ENCODE measurements at regions not wholly inside any gene's neighbourhood (a gene's known extent, or its start where the extent isn't known, plus 50 kb on each side); places are given as distances from the start of the nearest gene placed in this dataset.

DNA sequence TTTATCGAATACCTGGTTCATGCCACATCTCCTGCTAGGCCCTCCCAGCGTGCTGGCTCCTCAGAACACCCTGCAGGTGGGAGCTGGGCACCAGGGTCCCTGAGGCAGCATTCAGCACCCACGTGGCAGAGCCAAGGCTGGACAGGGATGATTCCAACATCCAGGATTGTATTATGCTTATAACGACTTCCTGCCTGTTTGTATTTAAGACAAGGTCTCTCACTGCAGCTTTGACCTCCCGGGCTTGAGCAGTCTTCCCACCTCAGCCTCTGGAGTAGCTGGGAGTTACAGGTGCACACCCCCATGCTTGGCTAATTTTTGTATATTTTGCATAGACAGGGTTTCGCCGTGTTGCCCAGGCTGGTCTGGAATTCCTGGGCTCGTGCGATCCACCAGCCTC is 64.7 kb upstream of the WNT7B start:
- TF ChIP-seq, protein P1, sequence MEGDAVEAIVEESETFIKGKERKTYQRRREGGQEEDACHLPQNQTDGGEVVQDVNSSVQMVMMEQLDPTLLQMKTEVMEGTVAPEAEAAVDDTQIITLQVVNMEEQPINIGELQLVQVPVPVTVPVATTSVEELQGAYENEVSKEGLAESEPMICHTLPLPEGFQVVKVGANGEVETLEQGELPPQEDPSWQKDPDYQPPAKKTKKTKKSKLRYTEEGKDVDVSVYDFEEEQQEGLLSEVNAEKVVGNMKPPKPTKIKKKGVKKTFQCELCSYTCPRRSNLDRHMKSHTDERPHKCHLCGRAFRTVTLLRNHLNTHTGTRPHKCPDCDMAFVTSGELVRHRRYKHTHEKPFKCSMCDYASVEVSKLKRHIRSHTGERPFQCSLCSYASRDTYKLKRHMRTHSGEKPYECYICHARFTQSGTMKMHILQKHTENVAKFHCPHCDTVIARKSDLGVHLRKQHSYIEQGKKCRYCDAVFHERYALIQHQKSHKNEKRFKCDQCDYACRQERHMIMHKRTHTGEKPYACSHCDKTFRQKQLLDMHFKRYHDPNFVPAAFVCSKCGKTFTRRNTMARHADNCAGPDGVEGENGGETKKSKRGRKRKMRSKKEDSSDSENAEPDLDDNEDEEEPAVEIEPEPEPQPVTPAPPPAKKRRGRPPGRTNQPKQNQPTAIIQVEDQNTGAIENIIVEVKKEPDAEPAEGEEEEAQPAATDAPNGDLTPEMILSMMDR (IDR thresholded peaks at IDR 0.05) = no peak
- TF ChIP-seq POLR2A (IDR thresholded peaks at IDR 0.05) = no peak

All from adrenal gland (tissue), 5 donors.